Stimulated activated CD4-positive, alpha-beta T cell treated with anti-CD3 and anti-CD28 coated beads, Interleukin-1b, Interleukin-23, amount 100 ng/mL, for 24 hours (primary cell): ENCODE measurements at regions not wholly inside any gene's neighbourhood (a gene's known extent, or its start where the extent isn't known, plus 50 kb on each side); places are given as distances from the start of the nearest gene placed in this dataset.
"Not testable (repeated sequence)": the region's sequence is repeated elsewhere in the genome, so short reads cannot be mapped to it uniquely, and the experiment has no call there.

Source experiments
- DNase-seq, 4 experiments: peaks; one replicate each; pipeline ENCODE4 v3.0.0-alpha.2; 2020; ENCODE audit warnings: low read depth in 4 of 4, low spot score in 1 of 4

DNA sequence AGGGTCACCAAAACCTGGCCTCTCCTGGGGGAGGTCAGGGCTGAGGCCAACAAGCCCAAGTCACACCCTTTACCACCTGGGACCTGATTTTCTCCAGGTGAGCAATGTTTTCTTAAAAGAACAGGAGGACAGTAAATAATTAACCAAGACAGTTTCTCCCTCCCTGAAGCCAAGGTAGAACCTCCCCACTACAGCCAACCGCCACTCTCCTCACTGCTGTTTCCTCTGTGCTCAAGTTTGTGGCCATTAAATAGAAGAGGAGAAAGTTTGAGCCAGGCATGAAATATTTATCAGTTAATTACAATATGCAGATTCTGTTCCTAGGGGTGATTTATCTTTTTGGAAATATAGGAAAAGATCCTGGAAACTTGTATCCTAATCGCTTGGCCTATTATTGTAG lies 150.6 kb upstream of the ANKRD20A1 start:
- DNase-seq = not testable (repeated sequence)

DNA sequence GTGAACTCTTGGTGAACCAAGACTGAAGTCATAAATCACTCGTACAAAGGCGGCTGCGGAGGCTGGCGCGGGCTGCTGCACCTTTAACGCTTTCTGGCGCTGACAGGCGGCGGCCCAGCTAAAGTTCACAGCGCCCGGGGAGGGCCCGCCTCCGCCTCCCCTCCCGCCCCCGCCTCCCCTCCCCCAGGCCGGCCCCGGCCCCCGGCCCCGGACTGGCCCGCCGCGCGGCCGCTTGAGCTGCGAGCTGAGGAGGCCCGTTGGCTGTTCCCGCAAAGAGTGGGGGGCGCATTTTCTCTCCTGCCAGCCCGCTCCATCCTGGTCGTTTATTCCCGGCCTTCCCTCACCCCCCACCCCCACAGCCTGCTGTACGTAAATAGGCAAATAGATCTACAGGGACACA lies 147.3 kb upstream of the ANKRD20A1 start:
- not testable (repeated sequence) for DNase-seq

DNA sequence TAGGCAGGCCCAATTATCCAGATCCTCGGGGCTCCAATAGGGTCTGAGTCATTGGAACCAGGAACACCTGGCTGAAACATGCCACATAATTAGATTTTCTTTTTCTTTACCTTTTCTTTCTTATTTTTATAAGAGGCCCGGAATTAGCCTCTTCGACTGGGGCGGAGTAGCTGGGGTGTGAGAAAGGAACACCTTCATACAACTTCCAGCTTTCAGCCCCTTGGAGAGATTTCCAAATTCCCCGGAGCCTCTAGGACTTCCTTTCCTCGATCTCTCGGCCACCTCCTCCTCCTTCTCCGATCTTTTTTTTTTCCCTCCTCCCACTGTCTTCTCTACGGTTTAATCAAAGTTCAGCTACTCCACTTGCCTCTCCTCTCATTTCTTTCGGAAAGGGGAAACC lies 146.8 kb upstream of the ANKRD20A1 start:
- DNase-seq = not testable (repeated sequence)

DNA sequence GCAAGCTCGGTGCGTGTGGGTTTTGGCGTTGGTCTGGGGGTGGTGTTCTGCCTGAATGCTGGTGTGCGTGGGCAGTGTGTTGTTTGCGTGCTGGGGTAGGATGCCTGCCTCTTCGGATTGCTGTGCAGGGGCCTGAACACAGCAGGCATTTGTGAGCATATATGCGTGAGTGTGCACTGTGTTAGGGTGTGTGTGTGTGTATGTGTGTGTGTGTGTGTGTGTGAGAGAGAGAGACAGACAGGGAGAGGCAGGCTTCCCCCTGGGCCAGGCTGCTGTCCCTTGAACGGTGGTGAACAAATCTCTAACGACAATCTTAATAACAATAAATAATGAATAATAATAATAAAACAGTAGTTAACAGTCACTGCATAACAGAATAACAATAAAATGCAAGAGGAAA lies 145.8 kb upstream of the ANKRD20A1 start:
- not testable (repeated sequence) for DNase-seq

DNA sequence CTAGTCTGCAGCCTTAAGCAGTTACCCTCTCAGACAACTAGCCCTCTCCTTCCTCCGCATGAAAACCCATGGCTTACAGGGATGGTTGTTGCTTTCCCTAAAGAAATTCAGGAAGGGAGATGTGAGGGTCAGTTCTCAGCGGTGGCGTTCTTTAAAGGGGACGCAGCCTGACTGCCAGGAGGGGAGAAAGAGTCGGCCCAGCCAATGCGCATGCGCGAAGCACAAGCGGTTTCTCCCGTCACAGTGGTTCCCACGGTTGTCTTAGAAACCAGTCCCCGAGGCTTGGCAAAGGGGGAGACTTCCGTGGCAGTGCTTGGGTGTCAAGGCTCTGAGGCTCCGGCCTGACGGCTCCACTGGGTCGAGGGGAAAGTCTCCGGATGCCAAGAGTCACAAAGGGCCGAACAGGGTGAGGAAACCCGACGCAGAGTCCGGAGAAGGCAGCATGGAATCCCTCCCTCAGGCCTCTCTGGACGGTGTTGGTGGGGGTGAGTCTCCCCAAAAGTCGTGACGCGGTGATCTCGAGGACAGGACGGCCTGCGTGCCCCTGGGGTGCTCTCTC lies 140.8 kb upstream of the ANKRD20A1 start:
- DNase-seq = peak in 3 of 4 experiments; percentile 8 to 31 (median 13)

DNA sequence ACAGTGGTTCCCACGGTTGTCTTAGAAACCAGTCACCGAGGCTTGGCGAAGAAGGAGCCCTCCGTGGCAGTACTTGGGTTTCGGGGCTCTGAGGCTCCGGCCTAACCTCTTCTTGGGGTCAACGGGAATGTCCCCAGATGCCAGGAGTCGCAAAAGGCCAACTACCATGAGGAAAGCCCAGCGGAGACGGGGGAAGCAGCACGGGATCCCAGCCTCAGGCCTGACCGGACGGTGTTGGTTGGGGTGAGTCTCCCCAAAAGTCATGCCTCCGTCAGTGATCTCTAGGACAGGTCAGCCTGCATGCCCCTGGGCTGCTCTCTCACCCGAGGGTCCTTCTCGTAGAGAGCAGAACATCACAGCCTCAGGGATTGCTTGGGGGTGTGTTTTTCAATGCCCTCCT lies 138.2 kb upstream of the ANKRD20A1 start:
- DNase-seq = not testable (repeated sequence)

DNA sequence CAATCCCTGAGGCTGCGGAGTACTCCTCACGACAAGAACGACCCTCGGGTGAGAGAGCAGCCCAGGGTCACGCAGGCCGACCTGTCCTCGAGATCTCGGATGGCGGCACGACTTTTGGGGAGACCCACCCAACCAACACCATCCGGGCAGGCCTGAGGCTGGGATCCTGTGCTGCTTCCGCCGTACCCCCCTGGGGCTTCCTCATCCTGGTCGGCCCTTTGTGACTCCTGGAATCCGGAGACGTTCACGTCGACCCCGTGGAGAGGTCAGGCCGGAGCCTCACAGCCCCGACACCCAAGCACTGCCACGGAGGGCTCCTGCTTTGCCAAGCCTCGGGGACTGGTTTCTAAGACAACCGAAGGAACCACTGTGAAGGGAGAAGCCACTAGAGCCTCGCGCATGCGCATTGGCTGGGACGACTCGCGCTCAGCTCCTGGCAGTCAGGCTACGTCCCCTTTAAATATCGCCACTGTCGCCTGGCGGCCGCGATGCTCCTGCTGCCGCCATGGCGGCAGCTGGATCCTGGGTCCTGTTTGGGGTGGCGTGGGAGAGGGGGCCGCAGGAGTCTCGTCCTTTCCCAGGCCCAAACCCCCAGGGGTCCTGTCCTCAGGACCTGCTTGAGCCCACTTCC lies 136.2 kb upstream of the ANKRD20A1 start:
- DNase-seq = not testable (repeated sequence)

DNA sequence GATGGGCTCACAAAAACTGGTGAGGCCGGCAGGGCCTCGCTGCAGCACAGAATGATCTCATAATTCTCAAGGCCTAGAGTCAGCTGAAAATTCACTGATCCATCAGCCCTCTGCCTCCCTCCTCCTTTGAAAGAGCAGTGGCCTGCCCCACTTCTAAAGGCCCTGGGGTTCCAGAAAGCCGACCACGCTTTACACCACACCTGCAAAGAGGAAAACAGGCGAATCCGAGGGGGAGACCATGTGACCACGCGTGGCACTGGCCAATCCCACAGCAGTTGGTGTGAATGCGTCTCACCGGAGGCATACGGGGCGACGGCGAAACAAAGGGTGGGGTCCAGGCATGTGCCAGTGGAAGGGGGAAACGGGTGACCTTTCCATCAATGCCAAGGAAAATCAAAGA lies 135.5 kb upstream of the ANKRD20A1 start:
- not testable (repeated sequence) for DNase-seq

DNA sequence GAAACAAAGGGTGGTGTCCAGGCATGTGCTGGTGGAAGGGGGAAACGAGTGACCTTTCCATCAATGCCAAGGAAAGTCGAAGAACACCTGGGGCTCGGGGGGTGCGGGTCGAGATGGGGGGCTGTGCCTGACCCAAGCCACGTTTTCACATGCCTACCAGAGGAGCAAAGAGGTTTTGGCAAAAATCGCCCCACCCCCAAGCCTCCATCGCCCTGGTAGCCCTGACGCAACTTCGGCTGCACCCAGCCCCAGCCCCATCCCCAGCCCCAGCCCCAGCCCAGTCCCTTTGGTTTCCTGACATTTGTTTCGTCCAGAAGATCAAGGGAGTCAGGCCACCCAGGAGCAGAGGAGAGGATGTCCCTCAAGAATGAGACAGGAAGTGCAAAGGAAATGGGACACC lies 133.8 kb upstream of the ANKRD20A1 start:
- peak in 2 of 4 experiments; percentile 27 to 29 for DNase-seq

DNA sequence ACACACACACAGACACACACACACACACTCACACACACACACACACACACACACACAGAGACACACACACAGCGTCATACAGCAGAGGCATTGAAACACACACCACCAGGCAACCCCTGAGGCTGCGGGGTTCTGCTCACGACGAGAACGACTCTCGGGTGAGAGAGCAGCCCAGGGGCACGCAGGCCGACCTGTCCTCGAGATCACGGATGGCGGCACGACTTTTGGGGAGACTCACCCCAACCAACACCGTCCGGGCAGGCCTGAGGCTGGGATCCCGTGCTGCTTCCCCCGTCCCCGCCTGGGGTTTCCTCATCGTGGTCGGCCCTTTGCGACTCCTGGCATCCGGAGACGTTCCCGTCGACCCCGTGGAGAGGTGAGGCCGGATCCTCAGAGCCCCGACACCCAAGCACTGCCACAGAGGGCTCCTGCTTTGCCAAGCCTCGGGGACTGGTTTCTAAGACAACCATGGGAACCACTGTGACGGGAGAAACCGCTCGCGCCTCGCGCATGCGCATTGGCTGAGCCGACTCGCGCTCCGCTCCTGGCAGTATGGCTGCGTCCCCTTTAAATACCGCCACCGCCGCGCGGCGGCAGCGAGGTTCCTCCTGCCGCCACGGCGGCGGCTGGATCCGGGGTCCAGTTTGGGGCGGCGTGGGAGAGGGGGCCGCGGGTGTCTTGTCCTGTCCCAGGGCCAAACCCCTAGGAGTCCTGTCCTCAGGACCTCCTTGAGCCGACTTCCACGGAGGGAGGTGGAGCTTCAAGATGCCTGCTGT lies 132.3 kb upstream of the ANKRD20A1 start:
- DNase-seq = peak in 2 of 4 experiments; percentile 1 to 4

DNA sequence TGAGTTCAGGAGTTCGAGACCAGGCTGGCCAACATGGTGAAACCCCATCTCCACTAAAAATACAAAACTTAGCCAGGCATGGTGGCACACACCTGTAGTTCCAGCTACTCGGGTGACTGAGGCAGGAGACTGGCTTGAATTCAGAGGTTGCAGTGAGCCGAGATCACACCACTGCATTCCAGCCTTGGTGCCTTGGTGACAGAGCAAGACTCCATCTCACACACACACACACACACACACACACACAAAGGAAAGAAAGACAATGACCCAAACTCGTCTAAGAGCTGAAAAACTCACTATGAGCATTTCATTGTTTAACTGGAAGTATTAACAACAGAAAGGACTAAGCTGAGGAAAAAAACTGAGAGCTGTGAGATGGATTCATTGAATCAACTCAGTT lies 95.6 kb upstream of the ANKRD20A1 start:
- not testable (repeated sequence) for DNase-seq

DNA sequence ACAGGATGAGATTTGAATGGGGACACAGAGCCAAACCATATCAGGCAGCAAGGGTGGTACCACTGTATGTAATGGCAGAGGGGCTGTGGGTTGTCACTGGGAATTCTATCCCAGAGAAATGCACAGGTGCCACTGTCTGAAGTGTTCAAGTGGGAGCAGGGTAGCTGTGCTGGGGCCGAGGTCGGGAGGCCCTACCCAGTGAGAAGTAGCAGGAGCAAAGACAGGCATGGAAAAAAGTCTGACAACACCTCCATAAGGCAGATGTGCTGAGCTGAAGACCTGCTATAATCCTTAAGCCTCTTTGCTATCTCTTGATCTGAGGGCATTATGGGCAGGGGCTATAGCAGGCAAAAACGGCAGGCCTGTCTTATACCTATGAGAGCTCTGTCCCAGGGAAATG lies 86.9 kb upstream of the ANKRD20A1 start:
- not testable (repeated sequence) for DNase-seq

DNA sequence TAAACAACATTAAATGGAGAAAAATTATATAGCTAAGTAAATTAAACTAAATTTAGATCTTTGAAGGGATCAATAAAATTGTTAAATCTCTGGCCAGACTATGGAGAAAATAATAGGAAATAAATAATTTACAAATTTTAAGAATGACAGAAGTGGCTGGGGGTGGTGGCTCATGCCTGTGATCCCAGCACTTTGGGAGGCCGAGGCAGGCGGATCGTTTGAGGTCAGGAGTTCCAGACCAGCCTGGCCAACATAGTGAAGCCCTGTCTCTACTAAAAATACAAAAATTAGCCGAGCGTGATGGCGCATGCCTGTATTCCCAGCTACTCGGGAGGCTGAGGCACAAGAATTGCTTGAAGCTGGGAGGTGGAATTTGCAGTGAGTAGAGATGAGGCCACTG lies 58.6 kb upstream of the ANKRD20A1 start:
- DNase-seq = not testable (repeated sequence)
